Mesendoderm (in vitro differentiated cells): ENCODE measurements at regions not wholly inside any gene's neighbourhood (a gene's known extent, or its start where the extent isn't known, plus 50 kb on each side); places are given as distances from the start of the nearest gene placed in this dataset.

ENCODE experiments used
- DNase-seq: peaks from one replicate; pipeline ENCODE4 v3.0.0; 2013
- H2AK5ac ChIP-seq: 2 replicates; pipeline ENCODE4 v1.6.1; 2013; ENCODE audit warnings: low read length, inconsistent platforms
- H2BK120ac ChIP-seq: 2 replicates; pipeline ENCODE4 v1.6.1; 2013; ENCODE audit warnings: low read depth, mild to moderate bottlenecking, low read length, moderate library complexity, mixed read lengths
- H2BK15ac ChIP-seq: replicated peaks from 2 replicates; pipeline ENCODE4 v1.6.1; 2013; ENCODE audit warnings: low read depth, mild to moderate bottlenecking, moderate library complexity
- H2BK5ac ChIP-seq: 2 replicates; pipeline ENCODE4 v1.6.1; 2013; ENCODE audit warnings: low read length, inconsistent platforms
- H3K18ac ChIP-seq: 2 replicates; pipeline ENCODE4 v1.6.1; 2013; ENCODE audit warnings: mild to moderate bottlenecking, low read length, mixed read lengths
- H3K23ac ChIP-seq: one replicate; pipeline ENCODE4 v1.6.1; 2013; ENCODE audit warnings: low read length
- H3K27ac ChIP-seq: 2 replicates; pipeline ENCODE4 v1.5.1; 2013; ENCODE audit warnings: low read depth, mild to moderate bottlenecking, inconsistent platforms, low read length, moderate library complexity
- H3K27me3 ChIP-seq: 2 replicates; pipeline ENCODE4 v1.6.1; 2013; ENCODE audit warnings: low read length, control low read depth, mild to moderate bottlenecking, inconsistent platforms; ENCODE audit not compliant: insufficient read depth, poor library complexity
- H3K36me3 ChIP-seq: 2 replicates; pipeline ENCODE4 v1.6.1; 2013; ENCODE audit warnings: low read length, inconsistent platforms; ENCODE audit not compliant: control insufficient read depth, insufficient read depth
- H3K4ac ChIP-seq: one replicate; pipeline ENCODE4 v1.6.1; 2013; ENCODE audit warnings: low read depth, mild to moderate bottlenecking, low read length, moderate library complexity
- H3K4me1 ChIP-seq: 2 replicates; pipeline ENCODE4 v1.6.1; 2013; ENCODE audit warnings: low read depth, low read length, inconsistent platforms; ENCODE audit not compliant: control insufficient read depth
- H3K4me2 ChIP-seq: 2 replicates; pipeline ENCODE4 v1.6.1; 2013; ENCODE audit warnings: low read length
- H3K4me3 ChIP-seq: 2 replicates; pipeline ENCODE4 v1.5.1; 2013; ENCODE audit warnings: mild to moderate bottlenecking, low read length
- H3K56ac ChIP-seq: one replicate; pipeline ENCODE4 v1.6.1; 2013; ENCODE audit warnings: low read length
- H3K79me1 ChIP-seq: 2 replicates; pipeline ENCODE4 v1.6.1; 2013; ENCODE audit warnings: low read length, inconsistent platforms
- H3K79me2 ChIP-seq: 2 replicates; pipeline ENCODE4 v1.6.1; 2013; ENCODE audit warnings: mild to moderate bottlenecking, low read length; ENCODE audit not compliant: control insufficient read depth, insufficient read depth
- H3K9ac ChIP-seq: 2 replicates; pipeline ENCODE4 v1.6.1; 2013; ENCODE audit warnings: low read length, inconsistent platforms
- H4K5ac ChIP-seq: one replicate; pipeline ENCODE4 v1.6.1; 2013; ENCODE audit warnings: low read length
- H4K8ac ChIP-seq: one replicate; pipeline ENCODE4 v1.6.1; 2013; ENCODE audit warnings: low read depth, mild to moderate bottlenecking, control low read depth, low read length, moderate library complexity
- WGBS: extraction: QIAGEN DNeasy Blood & Tissue Kit; methylation state at CpG from one replicate; pipeline ENCODE4 v1.1.7; 2013; ENCODE audit warnings: low lambda C conversion rate, missing lambda C conversion rate; ENCODE audit not compliant: insufficient coverage; ENCODE audit errors: extremely low coverage; 5-methylcytosine and 5-hydroxymethylcytosine counted together

- H3K27me3 ChIP-seq = no peaks in the 10 kb centered on the region
- no peak overlapping the region for H3K18ac ChIP-seq
- H3K79me2 ChIP-seq = no peaks in the 10 kb centered on the region
Observed at GRCh38 chr1:37400466-37401225, 73.7 kb upstream of the ZC3H12A start.

GRCh38 chr1:37403166-37403565, 71.2 kb upstream of the ZC3H12A start:
- no peak overlapping the region for H4K8ac ChIP-seq
- peak; percentile 35 for DNase-seq
- no peaks in the 10 kb centered on the region for H3K36me3 ChIP-seq
- no peak overlapping the region for H4K5ac ChIP-seq
- no peak overlapping the region for H2BK15ac ChIP-seq
- no peak overlapping the region for H3K18ac ChIP-seq
- H2BK5ac ChIP-seq = no peak overlapping the region
- H3K4me2 ChIP-seq = no peak overlapping the region
- no peaks in the 10 kb centered on the region for H3K27me3 ChIP-seq
- H3K23ac ChIP-seq = no peak overlapping the region
- no peaks in the 10 kb centered on the region for H3K4me1 ChIP-seq
- no CpG with 5 or more reads among the region's 4 CpGs for WGBS
- H3K79me1 ChIP-seq = no peaks in the 10 kb centered on the region
- H3K79me2 ChIP-seq = no peaks in the 10 kb centered on the region
- H3K9ac ChIP-seq = no peak overlapping the region
- H2BK120ac ChIP-seq = no peak overlapping the region
- H3K56ac ChIP-seq = no peak overlapping the region
- H2AK5ac ChIP-seq = no peak overlapping the region
- no peak overlapping the region for H3K4ac ChIP-seq
- H3K27ac ChIP-seq = no peak overlapping the region
- no peak overlapping the region for H3K4me3 ChIP-seq

More at GRCh38 chr1:37400466-37401225, 73.7 kb upstream of the ZC3H12A start:
- no peak overlapping the region for H3K4me3 ChIP-seq
- WGBS = no CpG with 5 or more reads among the region's 21 CpGs
- H2BK15ac ChIP-seq = no peak overlapping the region
- no peak overlapping the region for H2AK5ac ChIP-seq
- H3K4me2 ChIP-seq = no peak overlapping the region
- H3K4ac ChIP-seq = no peak overlapping the region
- no peak overlapping the region for H3K23ac ChIP-seq
- H3K36me3 ChIP-seq = no peaks in the 10 kb centered on the region
- no peaks in the 10 kb centered on the region for H3K4me1 ChIP-seq
- H3K56ac ChIP-seq = no peak overlapping the region
- DNase-seq = no peak
- no peak overlapping the region for H4K8ac ChIP-seq
- no peak overlapping the region for H3K27ac ChIP-seq
- no peak overlapping the region for H3K9ac ChIP-seq
- no peak overlapping the region for H4K5ac ChIP-seq
- no peak overlapping the region for H2BK5ac ChIP-seq
- no peak overlapping the region for H2BK120ac ChIP-seq
- no peaks in the 10 kb centered on the region for H3K79me1 ChIP-seq

GRCh38 chr1:37404711-37405110, 69.7 kb upstream of the ZC3H12A start:
- no CpG with 5 or more reads among the region's 4 CpGs for WGBS
- Histone ChIP-seq H3K79me1 (no peaks in the 10 kb centered on the region), H3K27me3 (no peaks in the 10 kb centered on the region), H3K4me2 (no peak overlapping the region), H3K9ac (no peak overlapping the region), H3K4me3 (no peak overlapping the region), H3K79me2 (no peaks in the 10 kb centered on the region), H3K18ac (no peak overlapping the region), H4K8ac (no peak overlapping the region), H3K23ac (no peak overlapping the region), H4K5ac (no peak overlapping the region), H2BK5ac (no peak overlapping the region), H3K36me3 (no peaks in the 10 kb centered on the region), H2AK5ac (no peak overlapping the region), H2BK120ac (no peak overlapping the region), H3K27ac (no peak overlapping the region), H3K4me1 (no peaks in the 10 kb centered on the region), H2BK15ac (no peak overlapping the region), H3K56ac (no peak overlapping the region), H3K4ac (no peak overlapping the region)
- no peak for DNase-seq

GRCh38 chr1:37410105-37410504, 64.3 kb upstream of the ZC3H12A start:
- H3K4ac ChIP-seq = no peak overlapping the region
- H3K9ac ChIP-seq = no peak overlapping the region
- WGBS = no CpG with 5 or more reads among the region's 7 CpGs
- DNase-seq = no peak
- no peak overlapping the region for H3K56ac ChIP-seq
- H2BK120ac ChIP-seq = no peak overlapping the region
- no peak overlapping the region for H3K27ac ChIP-seq
- H3K36me3 ChIP-seq = no peaks in the 10 kb centered on the region
- H3K4me1 ChIP-seq = no peaks in the 10 kb centered on the region
- no peaks in the 10 kb centered on the region for H3K27me3 ChIP-seq
- H3K23ac ChIP-seq = no peak overlapping the region
- no peak overlapping the region for H4K5ac ChIP-seq
- no peak overlapping the region for H3K4me2 ChIP-seq
- H2BK15ac ChIP-seq = no peak overlapping the region
- no peak overlapping the region for H3K18ac ChIP-seq
- no peak overlapping the region for H2BK5ac ChIP-seq
- no peaks in the 10 kb centered on the region for H3K79me2 ChIP-seq
- H4K8ac ChIP-seq = no peak overlapping the region
- H2AK5ac ChIP-seq = no peak overlapping the region
- no peak overlapping the region for H3K4me3 ChIP-seq
- no peaks in the 10 kb centered on the region for H3K79me1 ChIP-seq

GRCh38 chr1:37410815-37411214, 63.6 kb upstream of the ZC3H12A start:
- H3K4me1 ChIP-seq = no peaks in the 10 kb centered on the region
- H4K5ac ChIP-seq = no peak overlapping the region
- H3K23ac ChIP-seq = no peak overlapping the region
- H2AK5ac ChIP-seq = no peak overlapping the region
- H3K56ac ChIP-seq = no peak overlapping the region
- no peak overlapping the region for H3K4me2 ChIP-seq
- no peak overlapping the region for H3K4me3 ChIP-seq
- no peaks in the 10 kb centered on the region for H3K27me3 ChIP-seq
- H3K79me1 ChIP-seq = no peaks in the 10 kb centered on the region
- no peak overlapping the region for H3K9ac ChIP-seq
- no peaks in the 10 kb centered on the region for H3K79me2 ChIP-seq
- H2BK15ac ChIP-seq = no peak overlapping the region
- no peak overlapping the region for H2BK120ac ChIP-seq
- H3K4ac ChIP-seq = no peak overlapping the region
- no peak overlapping the region for H3K27ac ChIP-seq
- H4K8ac ChIP-seq = no peak overlapping the region
- peak; percentile 67 for DNase-seq
- no peaks in the 10 kb centered on the region for H3K36me3 ChIP-seq
- no peak overlapping the region for H3K18ac ChIP-seq
- WGBS = no CpG with 5 or more reads among the region's 7 CpGs
- H2BK5ac ChIP-seq = no peak overlapping the region
